NCI-H1694 treated with DMSO at 0.1 percent for 48 hours (cell line): ENCODE measurements at regions not wholly inside any gene's neighbourhood (a gene's known extent, or its start where the extent isn't known, plus 50 kb on each side); places are given as distances from the start of the nearest gene placed in this dataset.
"Not testable (repeated sequence)": the region's sequence is repeated elsewhere in the genome, so short reads cannot be mapped to it uniquely, and the experiment has no call there.

ENCODE experiments used
- DNase-seq: peaks from one replicate; lab custom pipeline; 2025; lab: John Stamatoyannopoulos, UW

DNA sequence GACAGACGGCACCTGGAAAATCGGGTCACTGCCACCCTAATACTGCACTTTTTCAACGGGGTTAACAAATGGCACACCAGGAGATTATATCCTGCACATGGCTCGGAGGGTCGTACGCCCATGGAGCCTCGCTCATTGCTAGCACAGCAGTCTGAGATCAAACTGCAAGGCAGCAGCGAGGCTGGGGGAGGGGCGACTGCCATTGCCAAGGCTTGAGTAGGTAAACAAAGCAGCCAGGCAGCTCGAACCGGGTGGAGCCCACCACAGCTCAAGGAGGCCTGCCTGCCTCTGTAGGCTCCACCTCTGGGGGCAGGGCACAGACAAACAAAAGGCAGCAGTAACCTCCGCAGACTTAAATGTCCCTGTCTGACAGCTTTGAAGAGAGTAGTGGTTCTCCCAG lies 270.7 kb downstream of the XPNPEP1 start:
- not testable (repeated sequence) for DNase-seq

- no peak for DNase-seq
Measured at GRCh38 chr10:109650228-109650627, 273.1 kb downstream of the XPNPEP1 start.

GRCh38 chr10:109647627-109648026 lies 275.7 kb downstream of the XPNPEP1 start:
- DNase-seq: no peak

GRCh38 chr10:109633846-109634245 lies 289.5 kb downstream of the XPNPEP1 start:
- DNase-seq: no peak

- DNase-seq: not testable (repeated sequence)
Measured at GRCh38 chr10:109633017-109633416, 290.3 kb downstream of the XPNPEP1 start.

DNA sequence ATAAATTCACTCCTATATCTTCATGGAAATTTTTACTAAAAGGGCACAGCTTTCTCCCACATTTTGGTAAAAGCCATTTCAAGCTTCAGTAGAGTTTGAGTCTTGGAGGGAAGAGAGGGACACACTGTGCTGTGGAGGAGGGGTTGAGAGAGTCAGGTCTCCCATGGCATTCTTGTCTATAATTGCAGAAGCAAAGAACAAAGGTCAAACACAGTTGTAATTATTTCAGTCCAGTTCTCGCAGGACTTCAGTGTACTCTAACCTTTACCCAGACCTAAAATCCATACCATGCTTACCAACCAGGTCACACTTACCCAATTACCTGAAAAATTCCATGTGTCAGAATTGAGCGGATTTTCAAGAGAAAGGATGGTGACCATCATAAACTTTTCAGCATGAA lies 298.4 kb downstream of the XPNPEP1 start:
- DNase-seq: no peak

- no peak for DNase-seq
Measured at GRCh38 chr10:109622566-109622965, 300.7 kb downstream of the XPNPEP1 start.

DNA sequence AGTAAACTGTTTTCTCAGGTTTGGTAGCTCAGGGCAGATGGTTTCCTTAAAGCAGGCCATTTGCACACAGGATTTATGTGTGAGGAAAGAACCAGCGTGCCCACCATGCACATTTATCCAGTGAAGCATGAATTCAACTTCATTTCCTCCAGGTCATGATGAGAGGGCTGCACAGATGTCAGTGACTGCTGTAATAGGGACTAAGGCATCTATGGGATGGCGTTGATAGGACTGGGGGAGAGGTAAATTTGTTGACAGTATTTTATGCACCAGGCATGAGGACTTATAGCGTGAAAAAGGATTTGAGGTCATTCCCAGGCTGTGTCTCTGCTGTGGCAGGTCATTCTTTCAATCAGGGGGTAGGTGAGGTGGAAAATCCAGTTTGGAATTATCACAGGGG lies 302.9 kb downstream of the XPNPEP1 start:
- DNase-seq: no peak

DNA sequence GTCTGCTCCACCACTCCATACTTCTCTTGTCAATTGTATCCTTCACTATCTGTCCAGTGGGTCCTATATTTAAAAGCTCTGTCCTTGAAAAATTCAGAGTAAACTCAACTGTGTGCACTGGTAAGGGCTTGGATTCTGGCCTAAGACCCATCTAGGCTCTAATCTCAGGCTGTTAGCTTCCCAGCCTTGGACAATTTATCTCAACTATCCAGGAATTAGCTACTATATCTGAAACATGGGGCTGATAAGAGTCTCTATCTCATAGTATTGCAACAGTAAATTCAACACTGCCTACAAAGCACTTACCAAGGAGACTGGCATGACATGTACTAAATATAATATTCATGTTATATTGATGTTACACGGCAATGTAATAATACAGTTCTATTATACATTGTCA lies 303.4 kb downstream of the XPNPEP1 start:
- no peak for DNase-seq

- DNase-seq: no peak
Measured at GRCh38 chr10:109618748-109619147, 304.6 kb downstream of the XPNPEP1 start.

DNA sequence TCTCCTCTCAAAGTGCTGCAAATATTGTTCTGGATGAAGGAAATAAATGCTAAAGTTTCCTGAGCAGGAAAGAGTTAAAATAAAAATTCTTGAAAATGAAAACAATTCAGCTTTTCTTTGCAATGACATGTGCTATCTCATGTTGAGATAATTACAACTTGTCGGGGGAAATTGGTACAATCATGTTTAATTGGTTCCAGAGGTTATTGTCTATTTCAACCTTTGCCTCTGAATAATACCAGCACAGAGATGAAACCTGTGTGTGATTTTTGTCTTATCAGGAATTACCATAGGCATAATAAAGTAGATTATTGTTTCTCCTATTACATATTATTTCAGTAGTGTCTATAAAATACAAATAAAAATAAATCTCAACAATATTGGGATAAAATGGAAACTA lies 305.0 kb downstream of the XPNPEP1 start:
- no peak for DNase-seq

GRCh38 chr10:109616359-109616980 lies 306.8 kb downstream of the XPNPEP1 start:
- DNase-seq: no peak

DNA sequence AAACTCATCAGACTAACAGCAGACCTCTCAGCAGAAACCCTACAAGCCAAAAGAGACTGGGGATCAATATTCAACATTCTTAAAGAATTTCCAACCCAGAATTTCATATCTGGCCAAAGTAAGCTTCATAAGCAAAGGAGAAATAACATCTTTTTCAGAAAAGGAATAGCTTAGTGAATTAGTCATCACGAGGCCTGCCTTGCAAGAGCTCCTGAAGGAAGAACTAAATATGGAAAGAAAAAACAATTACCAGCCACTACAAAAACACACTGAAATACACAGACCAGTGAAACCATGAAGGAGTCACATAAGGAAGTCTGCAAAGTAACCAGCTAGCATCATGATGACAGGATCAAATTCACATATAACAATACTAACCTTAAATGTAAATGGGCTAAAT lies 328.0 kb downstream of the XPNPEP1 start:
- not testable (repeated sequence) for DNase-seq

DNA sequence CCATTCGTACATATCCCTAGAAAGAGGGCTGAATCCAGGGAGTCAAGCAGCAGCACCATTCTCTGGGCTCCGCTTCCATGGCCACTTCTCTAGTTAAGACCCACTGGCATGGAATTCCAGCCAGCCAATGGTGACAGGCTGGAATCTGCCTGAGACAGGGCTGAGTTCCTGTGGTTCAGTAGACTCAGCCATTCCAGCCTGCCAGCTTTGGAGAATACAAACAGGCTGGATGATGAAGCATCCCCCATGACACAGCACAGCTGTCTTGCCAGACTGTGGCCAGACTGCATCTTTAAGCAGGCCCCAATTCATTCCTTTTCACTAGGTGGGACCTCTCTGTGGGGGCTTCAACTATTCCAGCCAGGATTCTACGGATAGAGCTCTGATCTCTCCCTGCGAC lies 329.6 kb downstream of the XPNPEP1 start:
- DNase-seq: no peak

GRCh38 chr10:109592391-109592790 lies 330.9 kb downstream of the XPNPEP1 start:
- DNase-seq: no peak

DNA sequence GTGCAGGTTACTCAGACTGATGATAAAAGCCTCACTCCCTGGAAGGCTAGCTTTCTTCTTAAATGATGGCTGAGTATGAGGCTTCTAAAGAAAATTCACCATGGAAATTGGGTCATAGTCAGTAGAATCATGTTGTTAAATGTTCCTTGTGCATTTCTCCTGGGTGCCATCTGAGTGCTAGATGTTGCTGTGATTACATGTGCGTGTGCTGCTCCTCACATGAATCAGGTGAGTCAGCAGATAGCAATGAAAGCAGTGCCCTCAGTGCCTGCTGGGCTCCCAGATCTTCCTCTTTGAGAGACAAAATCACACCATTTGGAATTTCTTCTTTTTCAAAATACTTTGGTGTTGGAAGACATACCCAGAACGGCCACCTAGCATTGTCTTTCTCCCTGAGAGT lies 331.7 kb downstream of the XPNPEP1 start:
- DNase-seq: no peak

- DNase-seq: no peak
Measured at GRCh38 chr10:109588259-109588658, 335.1 kb downstream of the XPNPEP1 start.

DNA sequence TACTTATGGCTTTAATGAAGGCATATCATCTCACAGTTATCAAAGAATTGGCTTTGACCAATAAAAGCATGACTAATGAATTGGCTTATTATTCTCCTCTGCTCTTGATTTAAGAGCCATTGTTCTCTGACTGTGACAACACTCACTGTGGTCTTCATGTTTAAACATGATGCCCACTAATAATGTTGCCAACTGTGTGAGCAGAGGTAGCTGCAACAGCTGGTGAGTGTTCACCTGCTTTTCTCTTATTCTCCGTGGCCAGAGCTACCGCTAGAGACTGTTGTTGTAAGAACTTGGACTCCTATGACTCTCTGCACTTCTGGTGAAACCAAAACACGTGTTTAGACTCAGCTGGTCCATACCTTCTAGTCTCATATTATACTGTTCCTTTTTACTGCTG lies 335.9 kb downstream of the XPNPEP1 start:
- no peak for DNase-seq

GRCh38 chr10:109556399-109556798 lies 366.9 kb downstream of the XPNPEP1 start:
- DNase-seq: no peak

GRCh38 chr10:109542050-109542603 lies 381.2 kb downstream of the XPNPEP1 start:
- not testable (repeated sequence) for DNase-seq

DNA sequence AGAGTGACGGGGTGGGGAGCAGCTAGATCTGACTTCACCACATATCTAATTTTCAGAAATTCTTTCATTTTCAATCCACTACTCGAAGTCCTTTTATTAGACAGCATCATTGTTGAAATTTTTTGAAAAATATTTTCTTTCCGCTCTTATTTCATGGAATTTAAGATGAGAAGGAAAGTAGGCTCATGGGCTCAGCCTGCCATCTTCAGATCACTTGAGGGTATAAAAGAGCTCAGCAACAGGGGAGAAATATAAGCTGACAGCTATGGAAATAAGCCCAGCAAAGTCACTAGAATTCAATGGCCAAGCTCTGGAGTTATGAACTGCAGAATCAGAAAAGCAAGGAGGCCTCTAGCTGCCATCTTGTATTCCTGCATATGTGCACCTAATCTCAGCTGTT lies 389.1 kb downstream of the XPNPEP1 start:
- DNase-seq: no peak

GRCh38 chr10:109529258-109529657 lies 394.1 kb downstream of the XPNPEP1 start:
- no peak for DNase-seq

DNA sequence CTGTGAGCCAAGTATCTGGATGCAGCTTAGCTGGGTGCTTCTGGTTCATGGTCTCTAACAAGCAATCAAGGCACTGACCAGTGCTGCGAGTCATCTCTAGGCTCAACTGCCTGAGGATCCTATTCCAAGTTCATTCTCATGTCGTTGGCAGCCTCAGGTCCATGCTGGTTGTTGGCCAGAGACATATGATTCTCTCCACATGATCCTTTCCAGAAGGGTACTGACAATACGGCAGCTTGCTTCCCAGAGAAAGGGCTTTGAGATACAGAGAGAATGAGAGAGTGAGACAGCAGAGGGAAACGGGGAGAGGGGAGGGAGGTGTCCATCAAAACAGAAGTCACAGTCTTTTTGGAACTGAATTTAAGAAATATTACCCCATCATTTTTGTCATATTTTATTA lies 405.6 kb downstream of the XPNPEP1 start:
- no peak for DNase-seq

GRCh38 chr10:109504401-109504800 lies 418.9 kb downstream of the XPNPEP1 start:
- no peak for DNase-seq
